WTC11 (cell line): ENCODE measurements at regions not wholly inside any gene's neighbourhood (a gene's known extent, or its start where the extent isn't known, plus 50 kb on each side); places are given as distances from the start of the nearest gene placed in this dataset.

Source experiments
- ATAC-seq: fragments of 200-7000 bp; cut with Tn5 transposase; 2 replicates; pipeline ENCODE4 v1.10.0; 2021; ENCODE audit warnings: mild to moderate bottlenecking, moderate library complexity
- CTCF ChIA-PET: fragments of 300-600 bp; sonication (Branson Sonifier 250); formaldehyde crosslinking; loops from one replicate; lab custom pipeline; 2021; ENCODE audit warnings: antibody characterized with exemption; lab: Charles Lee
- POLR2A ChIA-PET: fragments of 350-600 bp; sonication (Branson Sonifier 250); formaldehyde crosslinking; loops from one replicate; lab custom pipeline; 2021; ENCODE audit warnings: antibody characterized with exemption; lab: Charles Lee
- DNase-seq: peaks from one replicate; pipeline ENCODE4 v3.0.0; 2021; ENCODE audit warnings: low spot score
- H3K27ac Mint-ChIP-seq: 2 replicates; pipeline ENCODE4 v1.8.0; 2021; ENCODE audit warnings: mixed read lengths
- H3K27me3 Mint-ChIP-seq: 2 replicates; pipeline ENCODE4 v1.8.0; 2021; ENCODE audit warnings: low read depth, mild to moderate bottlenecking, moderate library complexity, mixed read lengths
- H3K36me3 Mint-ChIP-seq: 2 replicates; pipeline ENCODE4 v1.8.0; 2021; ENCODE audit warnings: mixed read lengths
- H3K4me1 Mint-ChIP-seq: 2 replicates; pipeline ENCODE4 v1.8.0; 2022; ENCODE audit warnings: mixed read lengths
- H3K4me3 Mint-ChIP-seq: 2 replicates; pipeline ENCODE4 v1.8.0; 2021; ENCODE audit warnings: mild to moderate bottlenecking, moderate library complexity, mixed read lengths
- H3K9me3 Mint-ChIP-seq: 2 replicates; pipeline ENCODE4 v1.8.0; 2021; ENCODE audit warnings: mixed read lengths
- CTCF ChIP-seq: fragments of 200-600 bp; IDR thresholded peaks from 2 replicates; pipeline ENCODE4 v1.8.0; 2022; ENCODE audit warnings: antibody characterized with exemption
- E2F1 ChIP-seq: sonication (generic); formaldehyde crosslinking; IDR thresholded peaks from 2 replicates; pipeline ENCODE4 v1.8.0; 2022; ENCODE audit warnings: mild to moderate bottlenecking, missing genetic modification reagents
- EMX1 ChIP-seq: fragments of 250-450 bp; sonication (Bioruptor Pico); IDR thresholded peaks from 2 replicates; pipeline ENCODE4 v1.8.0; 2021; ENCODE audit warnings: mild to moderate bottlenecking
- GRHL2 ChIP-seq: fragments of 250-450 bp; sonication (Bioruptor Pico); IDR thresholded peaks from 2 replicates; pipeline ENCODE4 v1.8.0; 2022; ENCODE audit warnings: mild to moderate bottlenecking, moderate library complexity; ENCODE audit not compliant: insufficient replicate concordance, severe bottlenecking
- JUN ChIP-seq: sonication (generic); formaldehyde crosslinking; IDR thresholded peaks from 2 replicates; pipeline ENCODE4 v1.8.0; 2023; ENCODE audit warnings: mild to moderate bottlenecking, missing genetic modification reagents
- NFATC4 ChIP-seq: fragments of 250-450 bp; sonication (Bioruptor Pico); IDR thresholded peaks from 2 replicates; pipeline ENCODE4 v1.9.0; 2021; ENCODE audit warnings: mild to moderate bottlenecking
- PRDM15 ChIP-seq: sonication (generic); formaldehyde crosslinking; IDR thresholded peaks from 2 replicates; pipeline ENCODE4 v1.8.0; 2022; ENCODE audit warnings: missing genetic modification reagents
- PREB ChIP-seq: sonication (generic); formaldehyde crosslinking; IDR thresholded peaks from 2 replicates; pipeline ENCODE4 v1.8.1; 2022; ENCODE audit warnings: mild to moderate bottlenecking, missing genetic modification reagents, moderate library complexity, borderline replicate concordance
- PRRX2 ChIP-seq: fragments of 250-450 bp; sonication (Bioruptor Pico); IDR thresholded peaks from 2 replicates; pipeline ENCODE4 v1.8.0; 2021; ENCODE audit warnings: mild to moderate bottlenecking
- SMAD4 ChIP-seq: sonication (generic); formaldehyde crosslinking; IDR thresholded peaks from 2 replicates; pipeline ENCODE4 v1.8.0; 2022; ENCODE audit warnings: mild to moderate bottlenecking, missing genetic modification reagents
- TCF7 ChIP-seq: sonication (generic); formaldehyde crosslinking; IDR thresholded peaks from 2 replicates; pipeline ENCODE4 v1.8.0; 2022; ENCODE audit warnings: mild to moderate bottlenecking, low read depth, missing genetic modification reagents, moderate library complexity
- TP53 ChIP-seq: sonication (generic); formaldehyde crosslinking; IDR thresholded peaks from 2 replicates; pipeline ENCODE4 v1.8.1; 2023; ENCODE audit warnings: mild to moderate bottlenecking, missing genetic modification reagents
- ZNF219 ChIP-seq: sonication (generic); formaldehyde crosslinking; IDR thresholded peaks from 2 replicates; pipeline ENCODE4 v1.8.0; 2023; ENCODE audit warnings: missing genetic modification reagents, mild to moderate bottlenecking, borderline replicate concordance
- ZNF232 ChIP-seq: sonication (generic); formaldehyde crosslinking; IDR thresholded peaks from 2 replicates; pipeline ENCODE4 v1.8.0; 2022; ENCODE audit warnings: mild to moderate bottlenecking, missing genetic modification reagents
- ZNF423 ChIP-seq: fragments of 250-450 bp; sonication (Bioruptor Pico); IDR thresholded peaks from 2 replicates; pipeline ENCODE4 v2.1.2; 2022; ENCODE audit warnings: mild to moderate bottlenecking, moderate library complexity
- ZNF671 ChIP-seq: fragments of 250-450 bp; sonication (Bioruptor Pico); IDR thresholded peaks from 2 replicates; pipeline ENCODE4 v1.8.0; 2021; ENCODE audit warnings: mild to moderate bottlenecking

- Mint-ChIP-seq H3K9me3 (no peaks in the 10 kb centered on the region; the same call in 1 of the 2 replicates), H3K4me1 (peaks cover 4% of the 10 kb centered on the region), H3K27me3 (no peaks in the 10 kb centered on the region), H3K36me3 (no peaks in the 10 kb centered on the region), H3K27ac (no peak overlapping the region), H3K4me3 (no peak overlapping the region)
- no peak for TF ChIP-seq ZNF232 (CRISPR knock-in tag)
- no peak for TF ChIP-seq ZNF423 (CRISPR knock-in tag)
- TF ChIP-seq PREB (CRISPR knock-in tag), result no peak
- TF ChIP-seq ZNF219, result no peak
- ATAC-seq, result no peak
- ChIA-PET CTCF (no interaction called here), POLR2A (interaction anchor here (0.7 kb wide), 1 partner anchor 144 kb away, joined by 4 read pairs; no protein-coding TSS in a partner anchor)
- no peak for DNase-seq
These were observed 215.7 kb downstream of the GAS1 start for GRCh38 chr9:86731511-86732063.

GRCh38 chr9:86730163-86730928, 217.0 kb downstream of the GAS1 start:
- Mint-ChIP-seq H3K27me3 (no peaks in the 10 kb centered on the region), H3K9me3 (no peaks in the 10 kb centered on the region; the same call in 1 of the 2 replicates), H3K4me1 (peaks cover 4% of the 10 kb centered on the region), H3K36me3 (no peaks in the 10 kb centered on the region), H3K4me3 (no peak overlapping the region), H3K27ac (no peak overlapping the region)
- DNase-seq, result no peak
- POLR2A ChIA-PET, result no interaction called here
- ATAC-seq, result no peak
- no peak for TF ChIP-seq SMAD4 (CRISPR knock-in tag)
- TF ChIP-seq PRDM15, result no peak
- no peak for TF ChIP-seq NFATC4 (CRISPR knock-in tag)
- TF ChIP-seq JUN, result no peak
- TF ChIP-seq CTCF, result no peak
- no peak for TF ChIP-seq ZNF671
- TF ChIP-seq GRHL2, result no peak
- TF ChIP-seq TCF7 (CRISPR knock-in tag), result no peak
- TF ChIP-seq TP53, result no peak
- CTCF ChIA-PET, result no interaction called here

- CTCF ChIA-PET, result no interaction called here
- DNase-seq (no peak), ATAC-seq (no peak)
- peaks cover 28% of the 10 kb centered on the region for H3K4me1 Mint-ChIP-seq
- no peak overlapping the region for H3K27ac Mint-ChIP-seq
- POLR2A ChIA-PET, result no interaction called here
- TF ChIP-seq E2F1 (CRISPR knock-in tag) (no peak), PRRX2 (CRISPR knock-in tag) (no peak), EMX1 (no peak)
- H3K27me3 Mint-ChIP-seq, result no peaks in the 10 kb centered on the region
- no peak overlapping the region for H3K4me3 Mint-ChIP-seq
- no peaks in the 10 kb centered on the region for H3K36me3 Mint-ChIP-seq
- H3K9me3 Mint-ChIP-seq, result 0 out of 2 replicates have a peak, but pooled peaks cover 3% of the 10 kb centered on the region
These were observed 222.8 kb downstream of the GAS1 start for GRCh38 chr9:86724529-86724928.
